GM12878 (cell line): ENCODE measurements at regions not wholly inside any gene's neighbourhood (a gene's known extent, or its start where the extent isn't known, plus 50 kb on each side); places are given as distances from the start of the nearest gene placed in this dataset.

Experiments
- ATAC-seq: fragments of 200-7000 bp; cut with Tn5 transposase; 3 replicates; pipeline ENCODE4 v1.9.1; 2020; ENCODE audit warnings: mild to moderate bottlenecking, moderate library complexity
- BruUV-seq: library from RNA; stranded (reverse); fragments of 400-500 nt; replicated peaks from 2 replicates; lab custom pipeline; 2021; lab: Mats Ljungman, UMichigan
- CTCF ChIA-PET: fragments of 300-600 bp; sonication (Branson Sonifier 250); formaldehyde crosslinking; extraction: SDS; loops from one replicate; lab custom pipeline; 2021; ENCODE audit warnings: inconsistent platforms; lab: Yijun Ruan, JAX
- POLR2A ChIA-PET: fragments of 350-600 bp; formaldehyde crosslinking; extraction: SDS; loops from one replicate; lab custom pipeline; 2021; ENCODE audit warnings: inconsistent platforms; lab: Charles Lee
- RAD21 ChIA-PET: fragments of 300-600 bp; sonication (Branson Sonifier 250); formaldehyde crosslinking; loops from one replicate; lab custom pipeline; 2023; ENCODE audit warnings: antibody characterized with exemption; ENCODE audit not compliant: unreplicated experiment; lab: Charles Lee
- SMC1A ChIA-PET: fragments of 300-600 bp; sonication (Branson Sonifier 250); formaldehyde crosslinking; loops from one replicate; lab custom pipeline; 2023; ENCODE audit not compliant: unreplicated experiment, uncharacterized antibody; lab: Charles Lee
- DNase-seq: peaks from one replicate; pipeline ENCODE4 v3.0.0-alpha.2; 2011; ENCODE audit warnings: low read depth, low spot score
- FAIRE-seq: peaks from 3 replicates; lab custom pipeline; 2011; peaks lifted over from hg19 to GRCh38; lab: Jason Lieb, UNC
- H2AFZ ChIP-seq: 2 replicates; pipeline ENCODE4 v1.6.0; 2011; ENCODE audit warnings: low read depth, low read length, control low read depth; ENCODE audit not compliant: control insufficient read depth
- H3K27ac ChIP-seq: 2 replicates; pipeline ENCODE4 v1.5.1; 2011; ENCODE audit warnings: control low read depth; ENCODE audit not compliant: control insufficient read depth, insufficient read depth
- H3K27me3 ChIP-seq, 2 experiments: replicated peaks in 1 of 2; 2 replicates each; pipeline versions ENCODE4 v1.6.0 to v1.6.1; 2011; ENCODE audit warnings: low read length in 1 of 2; ENCODE audit not compliant: control insufficient read depth in 2 of 2, insufficient read depth in 2 of 2
- H3K36me3 ChIP-seq, 2 experiments: 2 replicates each; pipeline ENCODE4 v1.5.1; 2011; ENCODE audit warnings: low read length in 1 of 2; ENCODE audit not compliant: control insufficient read depth in 2 of 2, insufficient read depth in 2 of 2
- H3K4me1 ChIP-seq: 2 replicates; pipeline ENCODE4 v1.6.1; 2011; ENCODE audit warnings: mild to moderate bottlenecking, low read length, moderate library complexity, mixed read lengths; ENCODE audit not compliant: control insufficient read depth, insufficient read depth
- H3K4me2 ChIP-seq: 2 replicates; pipeline ENCODE4 v1.6.0; 2011; ENCODE audit warnings: control low read depth; ENCODE audit not compliant: control insufficient read depth, insufficient read depth
- H3K4me3 ChIP-seq: fragments of 200-600 bp; sonication (generic); 2 replicates; pipeline ENCODE4 v1.5.1; 2016
- H3K79me2 ChIP-seq: 2 replicates; pipeline ENCODE4 v1.6.0; 2011; ENCODE audit warnings: low read length; ENCODE audit not compliant: control insufficient read depth, insufficient read depth
- H3K9ac ChIP-seq: 2 replicates; pipeline ENCODE4 v1.8.0; 2011; ENCODE audit warnings: low read length, control low read depth, mixed read lengths; ENCODE audit not compliant: control insufficient read depth, insufficient read depth
- H3K9me3 ChIP-seq: replicated peaks from 3 replicates; pipeline ENCODE4 v1.5.1; 2011; ENCODE audit warnings: mild to moderate bottlenecking, low read length; ENCODE audit not compliant: control insufficient read depth, insufficient read depth
- H4K20me1 ChIP-seq: 2 replicates; pipeline ENCODE4 v1.6.0; 2011; ENCODE audit not compliant: control insufficient read depth, insufficient read depth
- ATF3 ChIP-seq: IDR thresholded peaks from 2 replicates; pipeline ENCODE4 v1.6.1; 2011; ENCODE audit warnings: low read depth, mild to moderate bottlenecking, low read length, moderate library complexity, borderline replicate concordance; ENCODE audit errors: extremely low read depth
- BACH1 ChIP-seq: fragments of 450-650 bp; IDR thresholded peaks from 2 replicates; pipeline ENCODE4 v1.6.1; 2017; ENCODE audit warnings: mild to moderate bottlenecking, borderline replicate concordance
- CHD2 ChIP-seq: IDR thresholded peaks from 2 replicates; pipeline ENCODE4 v1.6.1; 2011; ENCODE audit warnings: low read depth, low read length, improper control_type of control experiment, borderline replicate concordance
- CREB1 ChIP-seq: IDR thresholded peaks from 2 replicates; pipeline ENCODE4 v1.6.1; 2012; ENCODE audit warnings: low read depth, mild to moderate bottlenecking, inconsistent platforms
- CREM ChIP-seq: IDR thresholded peaks from 2 replicates; pipeline ENCODE4 v1.6.1; 2014; ENCODE audit warnings: antibody characterized with exemption, low read depth
- EGR1 ChIP-seq, 2 experiments: IDR thresholded peaks; 1 replicate in 1 of 2; 2 replicates in 1 of 2; pipeline ENCODE4 v1.6.1; 2011 to 2012; ENCODE audit warnings: low read depth in 2 of 2, low read length in 2 of 2, borderline replicate concordance in 1 of 2, mild to moderate bottlenecking in 1 of 2, moderate library complexity in 1 of 2
- HDGF ChIP-seq: fragments of 450-650 bp; IDR thresholded peaks from 2 replicates; pipeline ENCODE4 v1.6.1; 2016; ENCODE audit warnings: antibody characterized with exemption
- PAX8 ChIP-seq: fragments of 450-650 bp; IDR thresholded peaks from 2 replicates; pipeline ENCODE4 v1.6.1; 2017; ENCODE audit warnings: mild to moderate bottlenecking, moderate library complexity
- RAD21 ChIP-seq: IDR thresholded peaks from 2 replicates; pipeline ENCODE4 v1.6.1; 2011; ENCODE audit warnings: mild to moderate bottlenecking, low read depth, low read length, moderate library complexity; ENCODE audit not compliant: insufficient read depth
- RBBP5 ChIP-seq: fragments of 200-600 bp; sonication (generic); conservative IDR thresholded peaks from 2 replicates; pipeline ENCODE4 v1.6.1; 2016
- SP1 ChIP-seq: IDR thresholded peaks from one replicate; pipeline ENCODE4 v1.6.1; 2011; ENCODE audit warnings: low read depth, low read length
- TAF1 ChIP-seq: IDR thresholded peaks from 2 replicates; pipeline ENCODE4 v1.6.1; 2011; ENCODE audit warnings: mild to moderate bottlenecking, low read depth, low read length, borderline replicate concordance
- TCF12 ChIP-seq: IDR thresholded peaks from 2 replicates; pipeline ENCODE4 v1.6.1; 2011; ENCODE audit warnings: low read depth, mild to moderate bottlenecking, low read length
- YBX1 ChIP-seq: fragments of 450-650 bp; IDR thresholded peaks from 2 replicates; pipeline ENCODE4 v1.6.1; 2016; ENCODE audit warnings: antibody characterized with exemption
- ZBTB33 ChIP-seq: fragments of 450-650 bp; IDR thresholded peaks from 2 replicates; pipeline ENCODE4 v1.6.1; 2017; ENCODE audit warnings: mild to moderate bottlenecking
- WGBS: methylation state at CpG from one replicate; pipeline ENCODE4 v1.1.6; 2016; ENCODE audit warnings: low lambda C conversion rate; ENCODE audit not compliant: insufficient replicate concordance, insufficient coverage; ENCODE audit errors: missing lambda C conversion rate; 5-methylcytosine and 5-hydroxymethylcytosine counted together
- in situ Hi-C: fragments of 300-500 bp; cut with MboI; formaldehyde crosslinking; loops from 9 replicates; pipeline ENCODE4 v1.14.3; 2018; ENCODE audit warnings: mixed read lengths
- intact Hi-C: fragments of 100-400 bp; cut with micrococcal nuclease; formaldehyde crosslinking; loops from one replicate; pipeline ENCODE4 v1.14.2; 2022; ENCODE audit not compliant: unreplicated experiment
- TF ChIP-seq, protein P1 (sequence below): fragments of 450-650 bp; IDR thresholded peaks from 2 replicates; pipeline ENCODE4 v1.6.1; 2017; ENCODE audit warnings: mild to moderate bottlenecking, moderate library complexity

DNA sequence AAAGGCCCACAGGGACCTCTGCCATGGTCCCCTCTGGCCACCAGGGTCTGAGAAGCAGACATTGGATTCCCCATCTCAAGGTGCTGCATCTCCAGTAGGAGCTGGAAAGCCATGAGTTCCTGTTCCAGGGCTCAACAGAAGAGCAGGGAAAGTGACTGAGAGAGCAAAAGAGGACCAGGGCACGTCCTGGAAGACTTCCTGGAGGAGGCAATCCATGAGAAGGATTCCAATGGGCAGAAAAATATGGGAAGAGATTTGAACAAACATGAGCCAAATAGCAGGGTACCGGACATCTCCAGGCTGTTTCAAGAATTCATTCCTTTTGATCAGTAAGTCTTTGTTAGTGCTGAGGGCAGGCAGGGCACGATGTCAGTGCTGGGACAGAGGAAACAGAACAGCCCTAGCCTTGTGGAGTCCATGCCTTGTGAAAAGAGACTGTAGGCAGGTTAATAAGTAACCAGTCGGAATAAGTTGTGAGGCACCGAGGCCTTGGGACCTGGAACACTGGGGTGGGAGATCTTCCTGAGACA is 72.8 kb upstream of the TWIST2 start:
- FAIRE-seq = no peak
- Histone ChIP-seq H3K4me1 (no peaks in the 10 kb centered on the region), H3K36me3 (no peaks in the 10 kb centered on the region), H3K4me3 (no peak overlapping the region), H3K79me2 (no peaks in the 10 kb centered on the region), H4K20me1 (no peaks in the 10 kb centered on the region), H3K27me3 (no peaks in the 10 kb centered on the region), H3K4me2 (no peak overlapping the region), H3K9me3 (no peaks in the 10 kb centered on the region; the same call in 2 of the 3 replicates), H2AFZ (no peak overlapping the region), H3K27ac (no peak overlapping the region), H3K9ac (no peak overlapping the region)
- RAD21 ChIA-PET = no interaction called here
- POLR2A ChIA-PET = no interaction called here
- no peak for DNase-seq
- CTCF ChIA-PET = no interaction called here
- in situ Hi-C loops = no loop called here
- SMC1A ChIA-PET = no interaction called here
- intact Hi-C loops = no loop called here
- WGBS = 39% methylated on average over 5 of the region's 5 CpGs
- no peak for TF ChIP-seq CHD2
- TF ChIP-seq TCF12 = no peak
- no peak for TF ChIP-seq ATF3
- no peak for TF ChIP-seq PAX8
- TF ChIP-seq, protein P1, sequence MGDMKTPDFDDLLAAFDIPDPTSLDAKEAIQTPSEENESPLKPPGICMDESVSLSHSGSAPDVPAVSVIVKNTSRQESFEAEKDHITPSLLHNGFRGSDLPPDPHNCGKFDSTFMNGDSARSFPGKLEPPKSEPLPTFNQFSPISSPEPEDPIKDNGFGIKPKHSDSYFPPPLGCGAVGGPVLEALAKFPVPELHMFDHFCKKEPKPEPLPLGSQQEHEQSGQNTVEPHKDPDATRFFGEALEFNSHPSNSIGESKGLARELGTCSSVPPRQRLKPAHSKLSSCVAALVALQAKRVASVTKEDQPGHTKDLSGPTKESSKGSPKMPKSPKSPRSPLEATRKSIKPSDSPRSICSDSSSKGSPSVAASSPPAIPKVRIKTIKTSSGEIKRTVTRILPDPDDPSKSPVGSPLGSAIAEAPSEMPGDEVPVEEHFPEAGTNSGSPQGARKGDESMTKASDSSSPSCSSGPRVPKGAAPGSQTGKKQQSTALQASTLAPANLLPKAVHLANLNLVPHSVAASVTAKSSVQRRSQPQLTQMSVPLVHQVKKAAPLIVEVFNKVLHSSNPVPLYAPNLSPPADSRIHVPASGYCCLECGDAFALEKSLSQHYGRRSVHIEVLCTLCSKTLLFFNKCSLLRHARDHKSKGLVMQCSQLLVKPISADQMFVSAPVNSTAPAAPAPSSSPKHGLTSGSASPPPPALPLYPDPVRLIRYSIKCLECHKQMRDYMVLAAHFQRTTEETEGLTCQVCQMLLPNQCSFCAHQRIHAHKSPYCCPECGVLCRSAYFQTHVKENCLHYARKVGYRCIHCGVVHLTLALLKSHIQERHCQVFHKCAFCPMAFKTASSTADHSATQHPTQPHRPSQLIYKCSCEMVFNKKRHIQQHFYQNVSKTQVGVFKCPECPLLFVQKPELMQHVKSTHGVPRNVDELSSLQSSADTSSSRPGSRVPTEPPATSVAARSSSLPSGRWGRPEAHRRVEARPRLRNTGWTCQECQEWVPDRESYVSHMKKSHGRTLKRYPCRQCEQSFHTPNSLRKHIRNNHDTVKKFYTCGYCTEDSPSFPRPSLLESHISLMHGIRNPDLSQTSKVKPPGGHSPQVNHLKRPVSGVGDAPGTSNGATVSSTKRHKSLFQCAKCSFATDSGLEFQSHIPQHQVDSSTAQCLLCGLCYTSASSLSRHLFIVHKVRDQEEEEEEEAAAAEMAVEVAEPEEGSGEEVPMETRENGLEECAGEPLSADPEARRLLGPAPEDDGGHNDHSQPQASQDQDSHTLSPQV = no peak
- TF ChIP-seq CREM = no peak
- TF ChIP-seq EGR1 (IDR thresholded peaks at IDR 0.05; ENCODE audit: borderline replicate concordance in 1 of 2, low read depth in 2 of 2, low read length in 2 of 2) = no peak
- TF ChIP-seq SP1 = no peak
- TF ChIP-seq ZBTB33 = no peak
- no peak for TF ChIP-seq TAF1
- TF ChIP-seq CREB1 = no peak
- no peak for TF ChIP-seq RBBP5
- TF ChIP-seq RAD21 = no peak
- no peak for TF ChIP-seq YBX1
- TF ChIP-seq HDGF = no peak
- no peak for TF ChIP-seq BACH1
- ATAC-seq = no peak
- BruUV-seq = no TSS peak
